NT2/D1 (cell line): ENCODE measurements at regions not wholly inside any gene's neighbourhood (a gene's known extent, or its start where the extent isn't known, plus 50 kb on each side); places are given as distances from the start of the nearest gene placed in this dataset.

Source experiments
- SUZ12 ChIP-seq: IDR thresholded peaks from 2 replicates; pipeline ENCODE4 v1.6.1; 2011; ENCODE audit not compliant: insufficient read length, insufficient read depth; ENCODE audit errors: extremely low read depth
- YY1 ChIP-seq: IDR thresholded peaks from 2 replicates; pipeline ENCODE4 v1.6.1; 2011; ENCODE audit not compliant: insufficient read length, insufficient read depth
- ZNF274 ChIP-seq: IDR thresholded peaks from 2 replicates; pipeline ENCODE4 v1.6.1; 2011; ENCODE audit warnings: mild to moderate bottlenecking, low read depth, low read length

- no peak for TF ChIP-seq ZNF274
- TF ChIP-seq YY1 = no peak
- no peak for TF ChIP-seq SUZ12
Measured at GRCh38 chr14:42172304-42172703, 565.6 kb downstream of the LRFN5 start.
